ENCODE measurements at regions not wholly inside any gene's neighbourhood (a gene's known extent, or its start where the extent isn't known, plus 50 kb on each side); places are given as distances from the start of the nearest gene placed in this dataset.

- TF ChIP-seq CTCF (optimal IDR thresholded peaks at IDR 0.05 in 1 of 3, IDR thresholded peaks at IDR 0.05 in 1 of 3, conservative IDR thresholded peaks at IDR 0.05 in 1 of 3; ENCODE audit: extremely low read depth in 1 of 3, insufficient read depth in 2 of 3, low read length in 3 of 3) (no peak), EZH2 (IDR thresholded peaks at IDR 0.05; ENCODE audit: low read length) (no peak)
Observed at GRCh38 chr15:24835301-24835700, 119.5 kb upstream of the SNRPN start.
